Medulla oblongata (tissue), 1 donor: ENCODE measurements at regions not wholly inside any gene's neighbourhood (a gene's known extent, or its start where the extent isn't known, plus 50 kb on each side); places are given as distances from the start of the nearest gene placed in this dataset.

ENCODE experiments used
- DNase-seq: peaks from one replicate; pipeline ENCODE4 v3.0.0-alpha.2; 2015; ENCODE audit errors: extremely low spot score

DNA sequence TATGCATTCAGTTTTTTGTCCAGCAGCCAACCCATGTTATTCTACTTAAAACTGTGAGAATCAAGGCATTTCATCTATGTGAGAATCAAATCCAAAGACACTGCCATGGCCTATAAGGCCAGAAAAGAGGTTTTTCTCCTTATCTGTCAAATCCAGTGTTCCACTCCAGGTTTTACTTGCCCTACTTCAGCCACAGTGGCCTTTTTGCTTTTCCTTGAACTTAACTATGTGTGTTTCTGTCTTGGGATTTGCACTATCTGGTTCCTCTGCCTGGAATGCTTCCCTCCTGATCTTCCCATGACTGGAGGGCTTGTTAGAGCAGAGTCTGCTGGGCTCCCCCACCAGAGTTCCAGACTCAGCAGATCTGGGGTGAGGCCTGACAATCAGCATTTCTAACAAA is 113.1 kb upstream of the DOK5 start:
- no peak for DNase-seq

GRCh38 chr20:54364365-54364764 is 111.0 kb upstream of the DOK5 start:
- no peak for DNase-seq

DNA sequence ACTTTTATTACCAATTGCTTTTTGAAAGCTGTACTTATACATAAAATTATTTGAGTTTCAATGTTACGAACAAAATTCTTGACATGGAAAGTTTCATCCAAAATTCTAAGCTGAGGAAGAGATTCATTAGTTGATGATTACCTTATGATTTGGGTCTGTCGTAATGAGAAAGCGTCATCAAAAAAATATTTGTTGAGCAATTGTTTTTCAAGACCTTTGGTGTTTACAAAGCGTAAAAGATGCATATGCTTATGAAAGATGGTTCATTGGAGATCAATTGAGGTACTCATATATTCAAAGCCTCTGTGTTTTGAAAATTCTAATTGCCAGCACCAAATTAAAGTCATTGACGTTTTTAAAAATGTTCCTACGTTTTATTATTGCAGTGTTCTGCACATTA is 110.5 kb upstream of the DOK5 start:
- DNase-seq = no peak

DNA sequence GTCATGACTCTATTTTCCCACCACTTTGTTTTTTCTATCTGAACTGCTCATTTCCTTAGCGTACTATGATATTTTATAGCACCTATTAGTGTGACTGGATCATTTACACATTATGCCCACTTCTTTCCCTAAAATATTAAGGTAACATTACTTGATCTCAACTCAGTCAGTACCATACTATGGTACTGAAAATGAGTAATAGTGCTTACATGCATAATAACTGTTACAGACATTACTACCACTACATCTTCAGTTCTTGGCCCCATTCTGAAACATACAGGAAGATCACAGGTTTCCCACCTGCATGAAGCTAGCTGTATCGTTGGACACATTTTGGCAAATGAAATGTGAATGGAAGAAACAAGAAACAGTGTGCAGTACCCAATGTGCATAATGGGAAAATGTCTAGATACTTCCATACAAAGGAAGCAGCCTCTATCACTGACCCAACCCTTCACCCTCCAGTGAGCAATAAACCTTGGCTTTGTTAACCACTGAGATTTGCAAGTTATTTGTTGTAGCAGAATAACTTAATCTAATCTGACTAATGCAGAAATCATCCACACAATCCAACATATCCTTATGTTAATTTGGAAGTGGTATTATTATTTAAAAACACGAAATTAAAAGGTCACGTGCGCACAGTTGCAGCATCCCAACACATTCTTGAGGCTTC is 108.6 kb upstream of the DOK5 start:
- DNase-seq = no peak

DNA sequence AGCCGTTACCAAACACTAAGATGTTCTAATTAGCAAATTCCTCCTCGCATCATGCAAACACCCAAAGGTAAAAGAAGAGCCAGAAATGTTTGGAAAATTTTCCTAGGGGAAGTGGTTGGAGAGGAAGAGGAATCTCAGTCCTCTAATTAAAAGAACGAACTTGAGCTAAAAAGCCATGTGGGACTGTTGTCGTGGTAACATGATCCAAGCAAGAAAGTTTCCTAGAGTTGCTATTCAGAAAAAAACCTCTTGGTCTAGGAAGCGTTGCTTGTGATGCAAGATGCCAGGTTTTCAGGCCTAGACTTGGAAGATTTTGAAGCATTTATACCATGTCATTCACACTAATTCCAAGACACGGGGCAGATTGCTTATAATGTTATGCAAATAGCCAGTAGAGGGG is 106.8 kb upstream of the DOK5 start:
- DNase-seq = peak; percentile 45

DNA sequence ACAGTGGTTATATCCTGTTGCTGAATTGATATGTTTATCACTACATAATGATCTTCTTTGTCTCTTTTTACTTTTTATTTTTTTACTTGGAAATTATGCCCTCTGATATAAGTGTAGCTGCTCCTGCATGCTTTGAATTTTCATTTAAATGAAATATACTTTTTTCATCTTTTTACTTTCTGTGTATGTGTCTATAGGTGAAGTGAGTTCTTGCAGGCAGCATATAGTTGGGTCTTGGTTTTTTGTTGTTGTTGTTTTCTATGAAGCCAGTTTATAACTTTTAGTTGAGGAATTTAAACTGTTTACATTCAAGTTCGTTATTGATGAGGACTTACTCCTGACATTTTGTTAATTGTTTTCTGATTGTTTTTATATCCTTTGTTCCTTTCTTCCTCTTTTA is 103.1 kb upstream of the DOK5 start:
- no peak for DNase-seq

DNA sequence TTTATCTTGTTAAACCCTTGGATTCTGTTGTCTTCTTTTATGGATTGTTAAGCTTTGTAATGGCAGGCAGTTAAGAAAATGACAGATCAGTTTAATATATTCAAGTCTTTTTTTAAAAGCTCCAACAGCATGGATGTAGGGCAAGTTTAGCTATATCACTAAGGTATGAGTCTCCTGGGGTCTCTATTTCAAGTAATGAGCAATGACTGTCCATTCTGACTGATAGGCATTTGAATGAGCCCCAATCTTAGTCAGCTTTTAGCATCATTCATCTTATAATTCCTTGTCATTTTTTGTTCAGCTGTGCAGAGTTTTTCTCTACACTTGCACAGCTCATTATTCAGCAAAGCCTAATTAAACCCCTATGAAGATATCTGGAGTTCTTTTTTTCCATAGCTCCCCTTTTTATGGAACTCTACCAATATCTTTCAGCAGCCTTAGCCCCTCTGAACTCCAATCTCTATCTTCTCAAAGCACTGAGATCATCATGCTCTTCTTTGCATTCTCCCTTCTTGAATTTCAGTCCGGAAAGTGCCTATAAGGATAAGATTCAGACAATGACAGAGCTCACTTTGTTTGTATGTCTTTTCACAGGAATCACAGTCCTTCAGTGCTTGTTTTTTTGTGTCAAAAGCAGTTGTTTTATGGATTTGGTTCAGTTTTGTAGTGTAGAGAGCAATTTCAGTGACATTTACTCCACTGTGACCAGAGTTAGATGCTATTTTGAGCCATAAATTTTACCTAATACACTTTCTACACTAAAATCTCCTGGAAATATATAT is 97.2 kb upstream of the DOK5 start:
- DNase-seq = no peak

DNA sequence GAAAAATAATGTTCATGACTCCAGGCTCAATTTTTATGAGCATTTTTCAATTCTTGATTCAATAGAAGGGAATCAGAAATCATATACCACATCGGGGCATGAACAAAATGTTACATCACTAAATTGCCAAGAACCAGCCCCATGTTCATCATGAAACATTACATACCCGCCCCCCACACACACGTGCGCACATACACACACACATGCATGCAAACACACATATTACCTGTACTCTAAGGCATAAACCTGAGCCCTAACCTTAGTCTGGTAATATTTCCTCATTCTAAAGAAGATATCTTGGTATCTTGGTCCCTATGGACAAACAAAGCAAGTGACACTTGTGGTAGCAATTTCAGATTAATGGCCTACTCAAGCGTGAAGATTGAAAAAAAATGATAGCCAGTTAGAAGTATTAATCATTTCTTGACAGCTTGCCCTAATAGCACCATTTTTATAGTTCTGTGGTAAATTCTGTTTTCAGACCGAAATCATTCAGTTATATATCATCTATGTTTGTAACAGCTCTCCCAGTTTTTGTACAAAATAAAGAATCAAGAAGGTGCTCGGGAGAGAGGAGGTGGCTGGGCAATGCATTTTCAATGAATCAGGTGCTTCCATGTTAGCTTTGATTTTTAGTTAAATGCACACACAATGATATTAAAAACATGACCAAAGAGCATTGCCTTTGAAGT is 95.4 kb upstream of the DOK5 start:
- DNase-seq = no peak

GRCh38 chr20:54382419-54382818 is 93.0 kb upstream of the DOK5 start:
- DNase-seq = no peak

DNA sequence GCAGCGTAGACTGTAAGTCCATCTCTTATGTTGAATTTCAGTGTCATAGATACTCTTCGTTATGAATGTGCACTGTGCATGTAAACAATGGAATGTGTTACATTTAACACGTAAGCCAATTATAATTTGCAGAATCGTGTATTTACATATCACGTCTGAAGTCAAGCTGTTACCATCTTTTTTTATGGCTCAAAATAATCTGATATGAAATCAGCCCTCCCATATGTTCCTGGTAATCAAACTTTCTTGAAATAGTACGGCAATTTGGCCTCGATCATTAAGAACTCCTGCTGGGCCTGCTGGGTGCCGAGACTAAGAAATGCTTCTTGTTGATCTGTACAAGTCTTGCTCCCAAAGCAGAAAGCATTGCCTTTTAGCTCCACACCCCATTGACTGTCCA is 89.6 kb upstream of the DOK5 start:
- DNase-seq = no peak

- DNase-seq = no peak
Measured at GRCh38 chr20:54389596-54390280, 85.7 kb upstream of the DOK5 start.

DNA sequence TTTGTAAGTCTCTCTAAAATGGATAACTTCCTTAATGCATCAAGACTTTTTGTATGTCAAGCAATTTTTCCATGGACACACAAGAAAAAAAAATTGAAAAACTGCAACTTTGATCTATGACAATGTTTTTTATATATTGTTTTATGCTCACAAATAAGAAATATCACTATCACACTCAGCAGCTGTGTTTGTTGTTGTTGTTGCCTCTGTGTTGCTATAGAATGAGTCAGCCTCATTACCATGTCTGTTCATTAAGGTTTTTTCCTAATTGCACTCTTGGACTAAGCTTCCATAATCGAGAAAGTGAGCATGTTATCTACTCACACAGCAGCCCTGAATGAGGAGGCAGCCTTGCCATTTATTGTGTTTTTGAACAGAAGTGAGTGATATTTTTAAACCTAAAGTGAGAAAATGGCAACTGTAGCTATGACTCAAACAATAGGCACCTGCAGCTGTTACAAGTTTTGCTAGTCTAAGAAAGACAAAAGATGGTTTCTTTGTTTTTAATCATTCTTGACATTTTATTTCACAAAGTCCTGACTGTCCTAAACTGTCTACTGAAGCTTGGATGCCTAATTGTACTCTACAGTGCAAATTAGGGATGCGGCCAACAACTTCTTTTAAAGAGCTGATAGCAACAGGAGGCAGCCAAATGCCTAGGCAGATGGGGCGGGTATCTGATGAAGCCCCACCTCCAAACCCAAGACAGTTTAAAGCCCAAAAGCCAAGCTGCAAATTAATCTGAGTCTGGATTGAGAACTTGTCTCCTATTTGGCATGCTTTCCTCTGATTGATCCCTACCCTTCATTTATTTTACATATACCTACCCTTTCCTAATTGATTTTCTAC is 77.9 kb upstream of the DOK5 start:
- no peak for DNase-seq

DNA sequence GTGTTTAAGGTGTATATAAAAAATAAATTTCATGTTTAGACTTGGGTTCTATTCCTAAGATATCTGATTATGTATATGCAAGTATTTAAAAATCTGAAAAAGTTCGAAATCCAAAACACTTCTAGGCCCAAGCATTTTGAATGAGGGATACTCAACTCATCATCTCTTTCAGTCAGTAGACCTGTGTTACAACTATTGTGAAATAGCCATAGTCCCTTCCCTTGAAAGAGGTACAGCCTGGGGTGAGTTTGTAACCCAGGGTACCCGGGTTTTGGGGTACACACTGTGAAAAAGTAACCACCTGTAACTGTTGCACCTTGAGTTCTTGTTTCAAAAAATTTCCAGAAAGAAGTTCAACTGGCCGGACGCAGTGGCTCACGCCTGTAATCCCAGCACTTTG is 76.6 kb upstream of the DOK5 start:
- no peak for DNase-seq

DNA sequence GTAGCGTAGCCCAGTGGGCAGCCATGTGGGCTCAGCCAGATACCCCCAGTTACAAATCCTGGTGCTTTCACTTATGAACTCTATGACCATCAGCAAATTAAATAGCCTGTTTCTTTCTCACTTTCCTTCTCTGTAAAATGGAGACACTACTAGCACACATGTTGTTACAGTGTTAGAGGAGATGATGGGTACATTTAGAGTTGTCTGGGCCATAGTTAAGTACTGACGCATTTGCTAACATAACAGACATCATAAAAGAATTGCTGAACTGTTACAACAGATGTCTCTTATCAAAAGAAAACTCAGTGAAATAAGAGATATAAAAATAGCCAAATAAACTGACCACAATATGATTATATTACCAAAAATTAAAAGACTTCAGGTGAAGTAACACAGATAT is 69.9 kb upstream of the DOK5 start:
- no peak for DNase-seq

GRCh38 chr20:54407459-54407858 is 67.9 kb upstream of the DOK5 start:
- DNase-seq = no peak

GRCh38 chr20:54415967-54416366 is 59.4 kb upstream of the DOK5 start:
- no peak for DNase-seq

DNA sequence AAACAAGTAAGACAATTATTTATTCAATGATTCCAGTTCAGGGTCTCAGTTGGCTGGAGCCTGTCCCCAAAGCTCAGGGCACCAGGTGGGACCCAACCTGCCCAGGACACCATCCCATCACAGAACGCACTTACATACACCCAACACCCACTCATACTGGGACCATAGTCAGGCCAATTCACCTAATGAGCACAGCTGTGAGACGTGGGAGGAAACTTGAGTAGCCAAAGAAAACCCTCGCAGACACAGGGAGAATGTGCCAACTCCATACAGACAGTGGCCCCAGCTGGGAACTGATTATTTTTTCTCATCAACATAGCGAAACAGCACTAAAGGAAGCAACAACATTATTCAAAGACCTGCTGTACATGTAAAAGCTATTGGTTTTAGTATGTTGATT is 58.6 kb upstream of the DOK5 start:
- DNase-seq = no peak

GRCh38 chr20:54419531-54419930 is 55.9 kb upstream of the DOK5 start:
- DNase-seq = no peak
